AG09309 (cell line): ENCODE measurements at regions not wholly inside any gene's neighbourhood (a gene's known extent, or its start where the extent isn't known, plus 50 kb on each side); places are given as distances from the start of the nearest gene placed in this dataset.
"Not testable (repeated sequence)": the region's sequence is repeated elsewhere in the genome, so short reads cannot be mapped to it uniquely, and the experiment has no call there.

Experiments used
- DNase-seq: peaks from one replicate; pipeline ENCODE4 v3.0.0-alpha.2; 2010; ENCODE audit warnings: low read depth
- H3K4me3 ChIP-seq: 2 replicates; pipeline ENCODE4 v1.5.1; 2011; ENCODE audit warnings: mild to moderate bottlenecking, low read depth, low read length, moderate library complexity; ENCODE audit not compliant: control insufficient read depth
- TF ChIP-seq, protein P1 (sequence below): IDR thresholded peaks from 2 replicates; pipeline ENCODE4 v1.5.1; 2011; ENCODE audit warnings: mild to moderate bottlenecking, low read depth, low read length, inconsistent platforms; ENCODE audit not compliant: insufficient read depth, control insufficient read depth; ENCODE audit errors: missing control alignments

DNA sequence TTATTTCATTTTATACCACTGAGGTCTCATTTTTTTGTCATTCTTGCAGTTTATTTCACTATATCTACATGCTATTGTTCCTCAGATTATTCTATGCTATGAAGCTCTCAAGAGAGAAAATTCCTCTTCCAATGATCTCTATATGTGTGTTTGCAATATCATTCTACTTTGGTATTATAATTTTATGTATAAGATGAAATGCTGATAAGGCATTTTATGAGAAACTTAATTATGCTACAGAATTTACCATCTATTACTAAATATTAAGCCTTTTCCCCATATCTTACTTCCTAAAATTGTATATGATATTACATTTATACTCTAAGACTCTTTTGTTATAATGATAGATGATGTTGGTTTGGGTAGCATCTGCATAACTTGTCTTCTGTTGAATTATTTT is 765.5 kb downstream of the KCNJ2 start:
- no peak overlapping the region for H3K4me3 ChIP-seq
- TF ChIP-seq, protein P1, sequence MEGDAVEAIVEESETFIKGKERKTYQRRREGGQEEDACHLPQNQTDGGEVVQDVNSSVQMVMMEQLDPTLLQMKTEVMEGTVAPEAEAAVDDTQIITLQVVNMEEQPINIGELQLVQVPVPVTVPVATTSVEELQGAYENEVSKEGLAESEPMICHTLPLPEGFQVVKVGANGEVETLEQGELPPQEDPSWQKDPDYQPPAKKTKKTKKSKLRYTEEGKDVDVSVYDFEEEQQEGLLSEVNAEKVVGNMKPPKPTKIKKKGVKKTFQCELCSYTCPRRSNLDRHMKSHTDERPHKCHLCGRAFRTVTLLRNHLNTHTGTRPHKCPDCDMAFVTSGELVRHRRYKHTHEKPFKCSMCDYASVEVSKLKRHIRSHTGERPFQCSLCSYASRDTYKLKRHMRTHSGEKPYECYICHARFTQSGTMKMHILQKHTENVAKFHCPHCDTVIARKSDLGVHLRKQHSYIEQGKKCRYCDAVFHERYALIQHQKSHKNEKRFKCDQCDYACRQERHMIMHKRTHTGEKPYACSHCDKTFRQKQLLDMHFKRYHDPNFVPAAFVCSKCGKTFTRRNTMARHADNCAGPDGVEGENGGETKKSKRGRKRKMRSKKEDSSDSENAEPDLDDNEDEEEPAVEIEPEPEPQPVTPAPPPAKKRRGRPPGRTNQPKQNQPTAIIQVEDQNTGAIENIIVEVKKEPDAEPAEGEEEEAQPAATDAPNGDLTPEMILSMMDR, result no peak

GRCh38 chr17:70936724-70937123 is 767.4 kb downstream of the KCNJ2 start:
- no peak for DNase-seq
- TF ChIP-seq, protein P1, result no peak
- H3K4me3 ChIP-seq, result no peak overlapping the region

More for the DNA sequence above, 765.5 kb downstream of the KCNJ2 start:
- DNase-seq, result no peak

DNA sequence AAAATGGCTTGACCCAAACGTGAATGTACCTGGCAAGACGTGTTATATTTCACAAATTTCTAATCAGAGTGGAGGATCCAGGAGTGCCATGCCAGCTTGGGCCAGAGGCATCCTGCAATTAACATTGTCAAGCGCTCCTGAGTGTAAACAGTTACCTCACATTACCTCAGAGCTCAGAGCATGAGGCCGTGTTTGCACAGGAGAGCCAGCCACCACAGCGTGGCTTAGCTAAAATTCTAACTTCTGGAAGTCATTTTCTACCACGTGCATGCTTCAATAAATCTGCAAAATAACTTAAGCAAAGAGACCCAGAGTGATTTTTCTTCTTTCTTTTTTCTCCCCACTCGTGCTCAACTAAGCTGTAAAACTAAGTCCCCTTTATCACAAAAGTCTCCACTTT is 769.0 kb downstream of the KCNJ2 start:
- no peak overlapping the region for H3K4me3 ChIP-seq
- DNase-seq, result no peak
- TF ChIP-seq, protein P1, result no peak

DNA sequence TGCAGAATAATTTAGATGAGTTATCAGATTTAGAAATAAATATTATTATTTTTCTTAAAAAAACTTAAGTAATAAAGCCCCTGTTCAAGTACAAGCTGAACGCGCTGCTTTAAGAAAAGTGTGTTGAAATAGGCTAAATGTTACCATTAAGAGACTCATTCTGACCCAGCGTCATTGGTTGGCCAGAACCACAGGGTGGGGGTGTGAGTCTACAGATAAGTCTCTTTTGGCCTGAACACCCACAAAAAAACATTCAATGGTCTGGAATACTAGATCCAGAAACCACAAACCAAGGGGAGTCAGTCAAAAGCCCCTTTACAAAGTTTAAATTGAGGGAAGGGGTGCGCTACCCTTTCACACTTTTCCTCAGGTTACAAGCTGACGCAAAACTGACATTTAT is 776.1 kb downstream of the KCNJ2 start:
- DNase-seq, result no peak
- H3K4me3 ChIP-seq, result no peak overlapping the region
- TF ChIP-seq, protein P1, result no peak

DNA sequence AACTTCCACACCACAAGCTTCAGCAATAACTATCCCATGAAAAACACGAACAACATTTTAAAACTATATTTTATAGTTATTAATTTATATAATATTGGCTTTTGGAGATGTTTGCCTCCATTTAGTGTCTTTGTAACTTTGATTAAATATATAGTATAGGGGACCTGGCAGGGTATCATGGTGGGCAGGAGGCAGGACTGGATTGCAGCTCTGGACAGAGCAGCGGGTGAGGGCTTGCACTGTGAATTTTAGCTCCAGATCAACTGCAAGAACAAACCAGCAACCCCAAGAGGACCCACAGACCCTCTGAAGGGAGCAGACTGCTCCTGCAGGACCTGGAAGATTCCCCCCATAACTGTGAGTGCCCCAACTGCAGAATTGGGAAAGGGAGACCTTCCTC is 777.9 kb downstream of the KCNJ2 start:
- no peak for DNase-seq
- H3K4me3 ChIP-seq, result no peak overlapping the region
- TF ChIP-seq, protein P1, result no peak

GRCh38 chr17:70947636-70948565 is 778.6 kb downstream of the KCNJ2 start:
- TF ChIP-seq, protein P1, result no peak
- no peak overlapping the region for H3K4me3 ChIP-seq
- DNase-seq, result no peak

- H3K4me3 ChIP-seq, DNase-seq: not testable (repeated sequence)
These were observed 783.8 kb downstream of the KCNJ2 start for GRCh38 chr17:70953140-70953539.
